Loucy (cell line): ENCODE measurements at regions not wholly inside any gene's neighbourhood (a gene's known extent, or its start where the extent isn't known, plus 50 kb on each side); places are given as distances from the start of the nearest gene placed in this dataset.

Experiments used
- H2AFZ ChIP-seq: fragments of 200-600 bp; sonication (generic); 2 replicates; pipeline ENCODE4 v1.6.0; 2016; ENCODE audit warnings: antibody characterized with exemption, mild to moderate bottlenecking, low read length, moderate library complexity
- H3F3A ChIP-seq: fragments of 200-600 bp; 2 replicates; pipeline ENCODE4 v1.6.0; 2016; ENCODE audit warnings: antibody characterized with exemption, low read depth, mild to moderate bottlenecking
- H3K27me3 ChIP-seq: fragments of 200-600 bp; sonication (generic); 2 replicates; pipeline ENCODE4 v1.6.1; 2014; ENCODE audit warnings: low read length, mild to moderate bottlenecking; ENCODE audit not compliant: insufficient read depth, poor library complexity, severe bottlenecking
- H3K36me3 ChIP-seq: fragments of 200-600 bp; sonication (generic); 2 replicates; pipeline ENCODE4 v1.6.1; 2016; ENCODE audit warnings: low read length; ENCODE audit not compliant: insufficient read depth
- H3K4me1 ChIP-seq: fragments of 200-600 bp; sonication (generic); 2 replicates; pipeline ENCODE4 v1.5.1; 2014; ENCODE audit warnings: low read length, mild to moderate bottlenecking; ENCODE audit not compliant: insufficient read depth, poor library complexity, severe bottlenecking
- H3K4me2 ChIP-seq: fragments of 200-600 bp; sonication (generic); 2 replicates; pipeline ENCODE4 v1.6.0; 2014; ENCODE audit warnings: antibody characterized with exemption, low read length, low read depth, mild to moderate bottlenecking; ENCODE audit not compliant: poor library complexity, severe bottlenecking
- H3K4me3 ChIP-seq: fragments of 200-600 bp; sonication (generic); 2 replicates; pipeline ENCODE4 v1.5.1; 2014; ENCODE audit warnings: low read length, mild to moderate bottlenecking, mixed read lengths; ENCODE audit not compliant: poor library complexity, severe bottlenecking
- H3K79me2 ChIP-seq: fragments of 200-600 bp; sonication (generic); 2 replicates; pipeline ENCODE4 v1.6.1; 2014; ENCODE audit warnings: low read length; ENCODE audit not compliant: insufficient read depth
- H3K9ac ChIP-seq: fragments of 200-600 bp; sonication (generic); 2 replicates; pipeline ENCODE4 v1.6.0; 2014; ENCODE audit warnings: mild to moderate bottlenecking, low read depth, low read length, moderate library complexity; ENCODE audit not compliant: poor library complexity, severe bottlenecking
- H3K9me2 ChIP-seq: fragments of 200-600 bp; sonication (generic); replicated peaks from 2 replicates; pipeline ENCODE4 v1.6.1; 2016; ENCODE audit warnings: low read depth, low read length, mixed read lengths
- H3K9me3 ChIP-seq: fragments of 200-600 bp; sonication (generic); 2 replicates; pipeline ENCODE4 v1.6.1; 2014; ENCODE audit warnings: mild to moderate bottlenecking, antibody characterized with exemption, low read length, low read depth; ENCODE audit not compliant: insufficient read depth
- H4K20me1 ChIP-seq: fragments of 200-600 bp; sonication (generic); 2 replicates; pipeline ENCODE4 v1.6.0; 2014; ENCODE audit warnings: antibody characterized with exemption, low read length, mild to moderate bottlenecking; ENCODE audit not compliant: insufficient read depth, poor library complexity, severe bottlenecking
- CTCF ChIP-seq: fragments of 200-600 bp; sonication (generic); conservative IDR thresholded peaks from 2 replicates; pipeline ENCODE4 v1.5.1; 2014; ENCODE audit warnings: mild to moderate bottlenecking, antibody characterized with exemption, low read length
- EZH2phosphoT487 ChIP-seq: fragments of 200-600 bp; IDR thresholded peaks from 2 replicates; pipeline ENCODE4 v1.6.1; 2018; ENCODE audit warnings: antibody characterized with exemption, mild to moderate bottlenecking, moderate library complexity, borderline replicate concordance

GRCh38 chr18:46360102-46360699, 256.0 kb downstream of the HAUS1 start:
- Histone ChIP-seq H3K4me1 (no peaks in the 10 kb centered on the region), H3K9me2 (no peaks in the 10 kb centered on the region), H3K36me3 (no peaks in the 10 kb centered on the region), H3K4me3 (no peak overlapping the region), H3K4me2 (no peak overlapping the region), H3K9me3 (no peaks in the 10 kb centered on the region), H3K79me2 (no peaks in the 10 kb centered on the region), H3F3A (no peaks in the 10 kb centered on the region), H3K9ac (no peak overlapping the region), H2AFZ (no peak overlapping the region), H4K20me1 (no peaks in the 10 kb centered on the region), H3K27me3 (no peaks in the 10 kb centered on the region)
- TF ChIP-seq EZH2phosphoT487 (no peak), CTCF (no peak)

GRCh38 chr18:46360866-46361265, 256.7 kb downstream of the HAUS1 start:
- no peak overlapping the region for H3K4me3 ChIP-seq
- no peaks in the 10 kb centered on the region for H3K9me2 ChIP-seq
- H3K9me3 ChIP-seq: no peaks in the 10 kb centered on the region
- no peak overlapping the region for H3K4me2 ChIP-seq
- H3K36me3 ChIP-seq: no peaks in the 10 kb centered on the region
- H3K9ac ChIP-seq: no peak overlapping the region
- H3F3A ChIP-seq: no peaks in the 10 kb centered on the region
- no peak overlapping the region for H2AFZ ChIP-seq
- H3K4me1 ChIP-seq: no peaks in the 10 kb centered on the region
- H4K20me1 ChIP-seq: no peaks in the 10 kb centered on the region
- H3K27me3 ChIP-seq: no peaks in the 10 kb centered on the region
- no peaks in the 10 kb centered on the region for H3K79me2 ChIP-seq
- TF ChIP-seq EZH2phosphoT487: no peak
- TF ChIP-seq CTCF: no peak

GRCh38 chr18:46362533-46362932, 258.3 kb downstream of the HAUS1 start:
- H3K4me2 ChIP-seq: no peak overlapping the region
- H3F3A ChIP-seq: no peaks in the 10 kb centered on the region
- no peaks in the 10 kb centered on the region for H3K9me3 ChIP-seq
- no peaks in the 10 kb centered on the region for H3K79me2 ChIP-seq
- H3K9ac ChIP-seq: no peak overlapping the region
- no peaks in the 10 kb centered on the region for H4K20me1 ChIP-seq
- no peaks in the 10 kb centered on the region for H3K27me3 ChIP-seq
- no peaks in the 10 kb centered on the region for H3K4me1 ChIP-seq
- TF ChIP-seq EZH2phosphoT487 (no peak), CTCF (no peak)
- no peak overlapping the region for H2AFZ ChIP-seq
- no peaks in the 10 kb centered on the region for H3K9me2 ChIP-seq
- no peak overlapping the region for H3K4me3 ChIP-seq
- no peaks in the 10 kb centered on the region for H3K36me3 ChIP-seq
